ENCODE measurements at regions not wholly inside any gene's neighbourhood (a gene's known extent, or its start where the extent isn't known, plus 50 kb on each side); places are given as distances from the start of the nearest gene placed in this dataset.

- TF ChIP-seq, protein P1, sequence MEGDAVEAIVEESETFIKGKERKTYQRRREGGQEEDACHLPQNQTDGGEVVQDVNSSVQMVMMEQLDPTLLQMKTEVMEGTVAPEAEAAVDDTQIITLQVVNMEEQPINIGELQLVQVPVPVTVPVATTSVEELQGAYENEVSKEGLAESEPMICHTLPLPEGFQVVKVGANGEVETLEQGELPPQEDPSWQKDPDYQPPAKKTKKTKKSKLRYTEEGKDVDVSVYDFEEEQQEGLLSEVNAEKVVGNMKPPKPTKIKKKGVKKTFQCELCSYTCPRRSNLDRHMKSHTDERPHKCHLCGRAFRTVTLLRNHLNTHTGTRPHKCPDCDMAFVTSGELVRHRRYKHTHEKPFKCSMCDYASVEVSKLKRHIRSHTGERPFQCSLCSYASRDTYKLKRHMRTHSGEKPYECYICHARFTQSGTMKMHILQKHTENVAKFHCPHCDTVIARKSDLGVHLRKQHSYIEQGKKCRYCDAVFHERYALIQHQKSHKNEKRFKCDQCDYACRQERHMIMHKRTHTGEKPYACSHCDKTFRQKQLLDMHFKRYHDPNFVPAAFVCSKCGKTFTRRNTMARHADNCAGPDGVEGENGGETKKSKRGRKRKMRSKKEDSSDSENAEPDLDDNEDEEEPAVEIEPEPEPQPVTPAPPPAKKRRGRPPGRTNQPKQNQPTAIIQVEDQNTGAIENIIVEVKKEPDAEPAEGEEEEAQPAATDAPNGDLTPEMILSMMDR (conservative IDR thresholded peaks at IDR 0.05 in 1 of 2, IDR thresholded peaks at IDR 0.05 in 1 of 2; ENCODE audit: extremely low read depth in 1 of 2, insufficient read depth in 1 of 2, low read depth in 1 of 2, low read length in 2 of 2) = no peak
- no peak for TF ChIP-seq EZH2 (IDR thresholded peaks at IDR 0.05; ENCODE audit: borderline replicate concordance, low read length)
Observed at GRCh38 chr5:69043655-69043996, 50.2 kb upstream of the SLC30A5 start.
